Kidney (tissue), 13 donors: ENCODE measurements at regions not wholly inside any gene's neighbourhood (a gene's known extent, or its start where the extent isn't known, plus 50 kb on each side); places are given as distances from the start of the nearest gene placed in this dataset.
A peak's percentile ranks its signal among the peaks of the same experiment; 100 is the strongest.
"Not testable (repeated sequence)": the region's sequence is repeated elsewhere in the genome, so short reads cannot be mapped to it uniquely, and the experiment has no call there.

Experiments used
- DNase-seq, 5 donors: peaks; one replicate each; pipeline ENCODE4 v3.0.0-alpha.2; 2013 to 2020
- FAIRE-seq: peaks from 2 replicates; lab custom pipeline; 2012; peaks lifted over from hg19 to GRCh38; lab: Jason Lieb, UNC
- H3K27ac ChIP-seq, 2 donors: one replicate each; pipeline ENCODE4 v1.7.0; 2013; ENCODE audit warnings: low read depth in 2 of 2, low read length in 2 of 2, inconsistent platforms in 1 of 2
- H3K27me3 ChIP-seq: one replicate; pipeline ENCODE4 v1.7.1; 2013; ENCODE audit warnings: low read length, inconsistent platforms; ENCODE audit not compliant: control insufficient read depth, insufficient read depth
- H3K36me3 ChIP-seq, 3 donors: one replicate each; pipeline versions ENCODE4 v1.7.0 to v1.7.1; 2013; ENCODE audit warnings: low read length in 3 of 3, control low read depth in 1 of 3, inconsistent platforms in 1 of 3; ENCODE audit not compliant: insufficient read depth in 3 of 3, control insufficient read depth in 2 of 3
- H3K4me1 ChIP-seq, 3 donors: one replicate each; pipeline versions ENCODE4 v1.7.0 to v1.7.1; 2013; ENCODE audit warnings: low read length in 3 of 3, inconsistent platforms in 1 of 3, low read depth in 1 of 3; ENCODE audit not compliant: control insufficient read depth in 2 of 3, insufficient read depth in 2 of 3
- H3K4me3 ChIP-seq, 3 donors: one replicate each; pipeline versions ENCODE4 v1.7.0 to v1.8.1; 2013; ENCODE audit warnings: low read length in 3 of 3, control low read depth in 1 of 3, inconsistent platforms in 1 of 3
- H3K9ac ChIP-seq, 3 donors: one replicate each; pipeline versions ENCODE4 v1.7.0 to v1.7.1; 2013; ENCODE audit warnings: low read length in 3 of 3, control low read depth in 1 of 3, inconsistent platforms in 1 of 3
- H3K9me3 ChIP-seq, 3 donors: one replicate each; pipeline versions ENCODE4 v1.7.0 to v1.7.1; 2013; ENCODE audit warnings: low read length in 3 of 3, control low read depth in 1 of 3, inconsistent platforms in 1 of 3; ENCODE audit not compliant: control insufficient read depth in 2 of 3, insufficient read depth in 1 of 3
- CTCF ChIP-seq: IDR thresholded peaks from 3 replicates; pipeline ENCODE4 v1.5.1; 2012; ENCODE audit warnings: mild to moderate bottlenecking, moderate library complexity, borderline replicate concordance; ENCODE audit not compliant: insufficient read depth; ENCODE audit errors: extremely low read depth
- intact Hi-C: fragments of 100-400 bp; cut with DNase I; formaldehyde crosslinking; loops from one replicate; pipeline ENCODE4 v1.11.1; 2022
- donor health status: control.
- donor health status: control.
- donor health status: control.
- donor health status: control.
- donor health status: control.
- donor health status: DM: yes; HTN: yes; CAD: no.
- donor health status: Normal renal cell carcinoma (clear cell type).

GRCh38 chr13:112161521-112162301 lies 94.8 kb downstream of the SOX1 start:
- FAIRE-seq = no peak
- intact Hi-C loops = no loop called here
- Histone ChIP-seq H3K4me3 (no peak overlapping the region), H3K27ac (no peak overlapping the region), H3K27me3 (no peaks in the 10 kb centered on the region), H3K36me3 (no peaks in the 10 kb centered on the region), H3K4me1 (no peaks in the 10 kb centered on the region), H3K9me3 (no peaks in the 10 kb centered on the region), H3K9ac (no peak overlapping the region)
- no peak for TF ChIP-seq CTCF
- DNase-seq = peak in 1 of 5 donors; percentile 41

GRCh38 chr13:112163691-112164660 lies 97.0 kb downstream of the SOX1 start:
- H3K36me3 ChIP-seq, FAIRE-seq, intact Hi-C loops, H3K27ac ChIP-seq, H3K27me3 ChIP-seq, DNase-seq, H3K4me1 ChIP-seq, H3K9me3 ChIP-seq, H3K9ac ChIP-seq, H3K4me3 ChIP-seq: not testable (repeated sequence)

- intact Hi-C loops = no loop called here
- H3K9ac ChIP-seq = no peak overlapping the region
- TF ChIP-seq CTCF = no peak
Observed at GRCh38 chr13:112165712-112166111, 98.8 kb downstream of the SOX1 start.

GRCh38 chr13:112168761-112169160 lies 101.8 kb downstream of the SOX1 start:
- FAIRE-seq (no peak), DNase-seq (no peak)
- TF ChIP-seq CTCF = no peak
- H3K9ac ChIP-seq = no peak overlapping the region
- H3K27me3 ChIP-seq = peaks cover 2% of the 10 kb centered on the region
- H3K36me3 ChIP-seq = no peaks in the 10 kb centered on the region
- intact Hi-C loops = no loop called here
- H3K4me1 ChIP-seq = no peaks in the 10 kb centered on the region
- peaks cover 0 to under 1% (median 0%) of the 10 kb centered on the region in 3 donors for H3K9me3 ChIP-seq
- no peak overlapping the region for H3K27ac ChIP-seq
- no peak overlapping the region for H3K4me3 ChIP-seq

More at GRCh38 chr13:112165712-112166111, 98.8 kb downstream of the SOX1 start:
- DNase-seq = no peak
- FAIRE-seq = no peak
- H3K4me1 ChIP-seq = no peaks in the 10 kb centered on the region
- no peaks in the 10 kb centered on the region for H3K27me3 ChIP-seq
- H3K36me3 ChIP-seq = no peaks in the 10 kb centered on the region
- H3K4me3 ChIP-seq = no peak overlapping the region
- H3K27ac ChIP-seq = no peak overlapping the region
- H3K9me3 ChIP-seq = no peaks in the 10 kb centered on the region
